ENCODE measurements at regions not wholly inside any gene's neighbourhood (a gene's known extent, or its start where the extent isn't known, plus 50 kb on each side); places are given as distances from the start of the nearest gene placed in this dataset.
"Not testable (repeated sequence)": the region's sequence is repeated elsewhere in the genome, so short reads cannot be mapped to it uniquely, and the experiment has no call there.

DNA sequence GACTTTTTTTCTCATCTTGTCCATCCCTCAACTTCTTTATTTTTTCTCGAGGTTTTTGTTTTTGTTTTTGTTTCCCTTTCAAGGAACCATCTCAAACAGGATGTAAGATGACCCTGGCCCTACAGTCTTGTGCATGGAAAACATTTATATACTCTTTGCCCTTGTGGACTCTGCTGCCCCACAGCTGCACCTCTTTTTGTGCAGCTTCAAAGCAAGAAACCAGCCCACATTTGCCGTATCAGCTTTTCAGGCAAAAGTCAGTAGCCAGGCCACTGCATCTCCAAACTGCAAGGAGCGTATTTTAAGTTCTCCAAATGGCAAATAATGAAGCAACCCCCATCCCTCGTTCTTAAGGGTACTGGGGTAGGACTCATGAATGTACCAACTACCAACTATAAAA lies 756.5 kb downstream of the C4orf33 start:
- DNase-seq (ENCODE audit: low spot score) (no peak), ATAC-seq (ENCODE audit: insufficient number of reproducible peaks, low FRiP score, low read depth) (no peak)
- no peaks in the 10 kb centered on the region for H3K27me3 ChIP-seq (replicated peaks; ENCODE audit: insufficient read depth)
- TF ChIP-seq CTCF (IDR thresholded peaks at IDR 0.05) = no peak
- no peaks in the 10 kb centered on the region for H3K9me3 ChIP-seq
- no peak overlapping the region for H3K27ac ChIP-seq
- no peak overlapping the region for H3K4me3 ChIP-seq
- no peaks in the 10 kb centered on the region for H3K36me3 ChIP-seq
- no peaks in the 10 kb centered on the region for H3K4me1 ChIP-seq (ENCODE audit: control insufficient read depth in 1 of 2, low read depth in 2 of 2)

- H3K4me3 ChIP-seq; DNase-seq (ENCODE audit: low spot score); ATAC-seq (ENCODE audit: insufficient number of reproducible peaks, low FRiP score, low read depth); H3K4me1 ChIP-seq (ENCODE audit: control insufficient read depth in 1 of 2, low read depth in 2 of 2); H3K9me3 ChIP-seq; H3K27ac ChIP-seq; H3K36me3 ChIP-seq; H3K27me3 ChIP-seq (replicated peaks; ENCODE audit: insufficient read depth): not testable (repeated sequence)
Measured at GRCh38 chr4:129853685-129854467, 757.9 kb downstream of the C4orf33 start.

DNA sequence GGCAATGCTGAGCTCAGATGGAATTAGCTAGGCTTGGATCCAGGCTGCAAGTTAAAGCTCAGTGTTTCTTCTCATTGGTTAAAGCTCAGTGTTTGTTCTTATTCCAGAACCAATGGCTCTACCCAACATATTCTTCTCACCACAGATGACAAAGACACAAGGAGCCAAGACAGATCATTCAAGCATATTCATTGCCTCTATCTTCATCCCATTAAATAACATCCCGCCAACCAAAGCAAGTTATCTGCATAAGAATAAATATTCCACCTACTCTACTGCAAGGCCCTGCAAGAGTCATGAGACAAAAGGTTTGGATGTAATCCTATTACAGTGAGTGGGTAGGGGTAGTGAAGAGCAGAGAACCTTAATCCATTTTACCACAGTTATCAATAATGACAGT lies 766.5 kb downstream of the C4orf33 start:
- no peak overlapping the region for H3K27ac ChIP-seq
- TF ChIP-seq CTCF (IDR thresholded peaks at IDR 0.05) = no peak
- no peak overlapping the region for H3K4me3 ChIP-seq
- H3K36me3 ChIP-seq = no peaks in the 10 kb centered on the region
- DNase-seq (ENCODE audit: low spot score) = no peak
- no peaks in the 10 kb centered on the region for H3K9me3 ChIP-seq
- no peaks in the 10 kb centered on the region for H3K27me3 ChIP-seq (replicated peaks; ENCODE audit: insufficient read depth)
- H3K4me1 ChIP-seq (ENCODE audit: control insufficient read depth in 1 of 2, low read depth in 2 of 2) = no peaks in the 10 kb centered on the region
- ATAC-seq (ENCODE audit: insufficient number of reproducible peaks, low FRiP score, low read depth) = no peak

GRCh38 chr4:129863206-129863605 lies 767.3 kb downstream of the C4orf33 start:
- Histone ChIP-seq H3K36me3 (no peaks in the 10 kb centered on the region), H3K4me1 (ENCODE audit: control insufficient read depth in 1 of 2, low read depth in 2 of 2) (no peaks in the 10 kb centered on the region), H3K4me3 (no peak overlapping the region), H3K9me3 (no peaks in the 10 kb centered on the region), H3K27ac (no peak overlapping the region), H3K27me3 (replicated peaks; ENCODE audit: insufficient read depth) (no peaks in the 10 kb centered on the region)
- no peak for ATAC-seq (ENCODE audit: insufficient number of reproducible peaks, low FRiP score, low read depth)
- DNase-seq (ENCODE audit: low spot score) = no peak
- TF ChIP-seq CTCF (IDR thresholded peaks at IDR 0.05) = no peak

DNA sequence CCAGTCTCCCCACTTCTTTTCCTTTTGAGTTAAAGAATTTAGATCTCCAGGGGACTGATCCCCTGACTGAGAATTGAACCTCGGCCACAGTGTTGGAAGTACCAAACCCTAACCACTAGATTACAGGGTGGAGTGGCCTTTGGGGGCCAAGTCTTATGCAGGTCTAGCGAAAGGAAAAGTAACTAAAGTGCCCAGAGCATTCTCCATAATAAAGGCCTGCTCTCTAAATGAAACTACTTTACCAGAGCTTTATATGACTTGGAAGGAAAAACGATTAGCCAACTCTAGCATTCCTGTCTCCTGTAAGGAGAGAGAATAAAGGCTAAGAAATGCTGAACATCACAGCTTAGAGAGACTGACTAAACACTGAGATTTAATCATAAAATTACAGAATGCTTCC lies 788.0 kb downstream of the C4orf33 start:
- H3K4me1 ChIP-seq (ENCODE audit: control insufficient read depth in 1 of 2, low read depth in 2 of 2) = no peaks in the 10 kb centered on the region
- no peak for TF ChIP-seq CTCF (IDR thresholded peaks at IDR 0.05)
- no peaks in the 10 kb centered on the region for H3K27me3 ChIP-seq (replicated peaks; ENCODE audit: insufficient read depth)
- DNase-seq (ENCODE audit: low spot score) (no peak), ATAC-seq (ENCODE audit: insufficient number of reproducible peaks, low FRiP score, low read depth) (no peak)
- H3K4me3 ChIP-seq = no peak overlapping the region
- H3K9me3 ChIP-seq = no peaks in the 10 kb centered on the region
- H3K27ac ChIP-seq = no peak overlapping the region
- no peaks in the 10 kb centered on the region for H3K36me3 ChIP-seq

DNA sequence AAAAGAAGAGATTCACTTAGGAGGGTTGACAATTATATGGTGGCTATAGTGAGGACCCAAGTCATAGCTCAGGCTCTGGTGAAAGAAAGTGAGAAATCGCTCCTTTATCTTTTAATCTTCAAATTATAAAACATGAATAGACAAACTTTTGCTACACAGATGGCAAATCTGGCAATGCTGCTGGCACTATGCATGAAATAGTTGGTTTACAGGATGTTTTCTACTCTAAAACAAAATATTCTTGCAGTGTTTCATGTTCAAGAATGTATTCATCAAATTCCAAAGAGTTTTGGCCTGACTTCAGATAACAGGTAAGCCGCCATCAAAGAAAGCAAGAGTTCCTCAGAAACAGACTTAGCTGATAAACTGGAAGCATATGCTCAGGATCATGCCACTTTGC lies 801.2 kb downstream of the C4orf33 start:
- H3K27me3 ChIP-seq (replicated peaks; ENCODE audit: insufficient read depth) = no peaks in the 10 kb centered on the region
- no peaks in the 10 kb centered on the region for H3K4me1 ChIP-seq (ENCODE audit: control insufficient read depth in 1 of 2, low read depth in 2 of 2)
- no peaks in the 10 kb centered on the region for H3K9me3 ChIP-seq
- DNase-seq (ENCODE audit: low spot score) (no peak), ATAC-seq (ENCODE audit: insufficient number of reproducible peaks, low FRiP score, low read depth) (no peak)
- no peak for TF ChIP-seq CTCF (IDR thresholded peaks at IDR 0.05)
- no peak overlapping the region for H3K4me3 ChIP-seq
- no peaks in the 10 kb centered on the region for H3K36me3 ChIP-seq
- H3K27ac ChIP-seq = no peak overlapping the region

Data from thoracic aorta (tissue), 2 donors.